ENCODE measurements at regions not wholly inside any gene's neighbourhood (a gene's known extent, or its start where the extent isn't known, plus 50 kb on each side); places are given as distances from the start of the nearest gene placed in this dataset.

DNA sequence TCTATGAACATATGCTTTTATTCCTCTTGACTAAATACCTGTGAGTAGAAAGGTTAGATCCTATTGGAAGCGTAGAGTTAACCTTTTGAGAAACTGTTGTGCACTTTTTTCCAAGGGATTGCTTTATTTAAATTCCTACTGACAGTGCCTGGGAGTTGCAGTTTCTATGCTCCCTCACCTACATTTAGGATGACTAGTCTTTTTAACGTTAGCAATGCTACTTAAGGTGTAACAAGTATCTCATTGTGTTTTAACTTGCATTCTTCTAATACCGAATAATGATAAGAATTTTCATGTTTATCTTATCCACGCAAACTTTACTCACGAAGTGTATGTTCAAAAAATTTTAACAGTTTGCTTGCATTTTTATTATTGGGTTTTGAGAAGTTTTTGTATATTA, 1123.9 kb upstream of the PCDH7 start:
- no peaks in the 10 kb centered on the region for H3K4me1 ChIP-seq
- intact Hi-C loops (cut with DNase I) = no loop called here
- no peaks in the 10 kb centered on the region for H3K9me3 ChIP-seq
- DNase-seq = no peak
- no peaks in the 10 kb centered on the region for H3K27me3 ChIP-seq (ENCODE audit: low read depth)
- H3K36me3 ChIP-seq = no peaks in the 10 kb centered on the region
- H3K27ac ChIP-seq = no peak overlapping the region
- no peak overlapping the region for H3K4me3 ChIP-seq
- ATAC-seq = no peak
- TF ChIP-seq, protein P1, sequence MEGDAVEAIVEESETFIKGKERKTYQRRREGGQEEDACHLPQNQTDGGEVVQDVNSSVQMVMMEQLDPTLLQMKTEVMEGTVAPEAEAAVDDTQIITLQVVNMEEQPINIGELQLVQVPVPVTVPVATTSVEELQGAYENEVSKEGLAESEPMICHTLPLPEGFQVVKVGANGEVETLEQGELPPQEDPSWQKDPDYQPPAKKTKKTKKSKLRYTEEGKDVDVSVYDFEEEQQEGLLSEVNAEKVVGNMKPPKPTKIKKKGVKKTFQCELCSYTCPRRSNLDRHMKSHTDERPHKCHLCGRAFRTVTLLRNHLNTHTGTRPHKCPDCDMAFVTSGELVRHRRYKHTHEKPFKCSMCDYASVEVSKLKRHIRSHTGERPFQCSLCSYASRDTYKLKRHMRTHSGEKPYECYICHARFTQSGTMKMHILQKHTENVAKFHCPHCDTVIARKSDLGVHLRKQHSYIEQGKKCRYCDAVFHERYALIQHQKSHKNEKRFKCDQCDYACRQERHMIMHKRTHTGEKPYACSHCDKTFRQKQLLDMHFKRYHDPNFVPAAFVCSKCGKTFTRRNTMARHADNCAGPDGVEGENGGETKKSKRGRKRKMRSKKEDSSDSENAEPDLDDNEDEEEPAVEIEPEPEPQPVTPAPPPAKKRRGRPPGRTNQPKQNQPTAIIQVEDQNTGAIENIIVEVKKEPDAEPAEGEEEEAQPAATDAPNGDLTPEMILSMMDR (IDR thresholded peaks at IDR 0.05) = no peak

DNA sequence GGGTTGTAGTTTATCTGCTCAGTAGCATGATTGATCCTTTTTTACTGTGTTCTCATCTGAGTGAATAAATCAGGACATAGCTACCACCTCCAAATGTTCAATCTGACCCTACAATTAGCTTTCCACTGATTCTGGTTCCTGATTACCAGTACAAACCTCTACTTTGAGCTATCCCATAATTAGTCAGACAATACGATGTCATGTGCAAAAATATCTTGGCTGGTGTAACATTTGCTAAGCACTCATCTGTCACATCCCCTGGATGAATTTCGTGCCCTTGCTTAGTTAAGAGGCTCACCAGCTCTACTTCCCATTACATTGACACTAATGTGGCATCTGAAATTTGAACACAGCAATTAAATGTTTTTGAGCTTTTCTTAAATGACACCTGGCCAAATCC, 1101.0 kb upstream of the PCDH7 start:
- no peaks in the 10 kb centered on the region for H3K27me3 ChIP-seq (ENCODE audit: low read depth)
- DNase-seq (no peak), ATAC-seq (no peak)
- H3K4me1 ChIP-seq = no peaks in the 10 kb centered on the region
- intact Hi-C loops (cut with DNase I) = no loop called here
- no peaks in the 10 kb centered on the region for H3K36me3 ChIP-seq
- no peak overlapping the region for H3K4me3 ChIP-seq
- H3K27ac ChIP-seq = no peak overlapping the region
- TF ChIP-seq, protein P1 (IDR thresholded peaks at IDR 0.05) = no peak
- no peaks in the 10 kb centered on the region for H3K9me3 ChIP-seq

DNA sequence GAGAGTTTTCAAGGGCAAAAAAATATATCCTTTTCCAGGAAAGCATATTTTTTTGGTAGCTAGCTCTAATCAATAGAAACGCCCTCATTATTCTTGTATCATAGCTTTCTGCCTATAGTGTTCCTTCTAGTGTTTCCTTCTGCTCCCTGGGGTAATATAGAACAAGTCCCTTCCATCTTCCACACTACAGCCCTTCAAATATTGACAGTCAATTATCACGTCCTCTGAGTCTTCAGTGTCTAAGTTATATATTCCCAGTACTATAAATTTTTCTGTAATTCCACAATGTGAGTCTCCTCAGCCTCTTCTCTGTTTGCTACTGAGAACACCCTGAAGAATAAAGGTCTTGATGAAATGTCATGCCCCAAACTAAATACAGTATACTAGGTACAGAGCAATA, 1088.0 kb upstream of the PCDH7 start:
- H3K9me3 ChIP-seq = no peaks in the 10 kb centered on the region
- no peak for DNase-seq
- H3K4me1 ChIP-seq = no peaks in the 10 kb centered on the region
- H3K27ac ChIP-seq = no peak overlapping the region
- TF ChIP-seq, protein P1 (IDR thresholded peaks at IDR 0.05) = no peak
- no peak overlapping the region for H3K4me3 ChIP-seq
- H3K36me3 ChIP-seq = no peaks in the 10 kb centered on the region
- no peaks in the 10 kb centered on the region for H3K27me3 ChIP-seq (ENCODE audit: low read depth)
- intact Hi-C loops (cut with DNase I) = no loop called here
- ATAC-seq = no peak

DNA sequence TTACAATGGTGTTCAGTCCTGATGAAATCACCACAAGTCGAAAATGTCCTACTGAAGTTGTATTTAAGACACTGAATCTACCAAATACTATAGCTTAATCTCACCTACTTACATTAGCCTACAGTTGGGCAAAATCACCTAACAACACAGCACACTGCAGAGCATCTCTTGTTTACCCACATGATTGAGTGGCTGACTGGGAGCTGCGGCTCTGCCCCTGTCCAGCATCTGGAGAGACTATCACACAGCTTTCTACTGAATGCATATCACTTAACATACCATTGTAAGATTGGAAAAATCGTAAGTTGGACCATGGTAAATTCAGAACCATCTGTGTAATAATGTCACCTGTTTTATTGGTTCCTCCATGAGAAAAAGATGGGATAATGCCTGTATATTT, 1083.2 kb upstream of the PCDH7 start:
- Histone ChIP-seq H3K36me3 (no peaks in the 10 kb centered on the region), H3K27ac (no peak overlapping the region), H3K27me3 (ENCODE audit: low read depth) (no peaks in the 10 kb centered on the region), H3K9me3 (no peaks in the 10 kb centered on the region), H3K4me1 (no peaks in the 10 kb centered on the region), H3K4me3 (no peak overlapping the region)
- no peak for DNase-seq
- no peak for ATAC-seq
- TF ChIP-seq, protein P1 (IDR thresholded peaks at IDR 0.05) = no peak
- intact Hi-C loops (cut with DNase I) = no loop called here

DNA sequence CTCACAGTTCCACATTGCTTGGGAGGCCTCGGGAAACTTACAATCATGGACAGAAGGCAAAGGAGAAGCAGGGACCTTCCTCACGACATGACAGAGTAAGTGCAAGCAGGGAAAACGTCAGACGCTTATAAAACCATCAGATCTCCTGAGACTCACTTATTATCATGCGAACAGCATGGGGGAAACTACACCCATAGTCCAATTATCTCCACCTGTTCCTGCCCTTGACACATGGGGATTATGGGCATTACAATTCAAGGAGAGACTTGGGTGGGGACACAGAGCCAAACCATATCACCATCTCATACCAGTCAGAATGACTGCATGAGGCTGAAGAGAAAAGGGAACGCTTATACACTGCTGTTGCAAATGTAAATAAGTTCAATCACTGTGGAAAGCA, 1066.9 kb upstream of the PCDH7 start:
- Histone ChIP-seq H3K27ac (no peak overlapping the region), H3K9me3 (no peaks in the 10 kb centered on the region), H3K36me3 (no peaks in the 10 kb centered on the region), H3K4me1 (no peaks in the 10 kb centered on the region), H3K4me3 (no peak overlapping the region), H3K27me3 (ENCODE audit: low read depth) (no peaks in the 10 kb centered on the region)
- intact Hi-C loops (cut with DNase I) = no loop called here
- ATAC-seq = no peak
- no peak for DNase-seq
- TF ChIP-seq, protein P1 (IDR thresholded peaks at IDR 0.05) = no peak

DNA sequence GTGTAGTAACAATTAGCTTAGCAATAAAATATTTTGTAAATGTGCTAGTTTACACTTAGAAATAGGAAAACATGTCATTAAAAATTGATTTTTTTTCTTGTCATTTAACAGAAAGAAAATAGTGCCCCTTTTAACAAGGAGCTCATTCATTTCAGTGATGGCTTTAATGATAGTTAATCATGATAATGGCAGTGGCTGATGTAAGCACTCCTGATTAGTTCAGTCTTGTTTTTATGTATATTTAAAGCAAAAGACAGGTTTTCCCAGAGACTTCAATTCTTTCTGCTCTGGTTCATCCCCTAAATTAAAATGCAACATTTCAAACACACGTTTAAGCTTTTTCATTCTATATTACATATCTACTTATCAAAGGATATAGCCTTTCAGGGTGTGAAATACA, 1039.5 kb upstream of the PCDH7 start:
- no peak for DNase-seq
- intact Hi-C loops (cut with DNase I) = no loop called here

More for the DNA sequence above, 1039.5 kb upstream of the PCDH7 start:
- ATAC-seq = no peak
- H3K4me3 ChIP-seq = no peak overlapping the region
- no peaks in the 10 kb centered on the region for H3K9me3 ChIP-seq
- no peaks in the 10 kb centered on the region for H3K27me3 ChIP-seq (ENCODE audit: low read depth)
- TF ChIP-seq, protein P1 (IDR thresholded peaks at IDR 0.05) = no peak
- H3K36me3 ChIP-seq = no peaks in the 10 kb centered on the region
- H3K27ac ChIP-seq = no peak overlapping the region
- no peaks in the 10 kb centered on the region for H3K4me1 ChIP-seq

Measured in lower lobe of right lung (tissue), 2 donors.